CD14-positive monocyte (primary cell): ENCODE measurements at regions not wholly inside any gene's neighbourhood (a gene's known extent, or its start where the extent isn't known, plus 50 kb on each side); places are given as distances from the start of the nearest gene placed in this dataset.

ENCODE experiments used
- DNase-seq, 3 donors: peaks; one replicate each; pipeline ENCODE4 v3.0.0-alpha.2; 2011 to 2022
- H2AFZ ChIP-seq: 2 replicates; pipeline ENCODE4 v1.6.0; 2012; ENCODE audit warnings: mild to moderate bottlenecking, low read depth, low read length, inconsistent platforms; ENCODE audit not compliant: insufficient read depth, poor library complexity, severe bottlenecking
- H3K27ac ChIP-seq, 2 donors: 1 replicate in 1 of 2; 2 replicates in 1 of 2; pipeline ENCODE4 v1.5.1; 2012 to 2013; ENCODE audit warnings: low read length in 2 of 2, control low read depth in 1 of 2, inconsistent platforms in 1 of 2, low read depth in 1 of 2, mild to moderate bottlenecking in 1 of 2
- H3K27me3 ChIP-seq, 2 donors: one replicate each; pipeline versions ENCODE4 v1.6.0 to v1.6.1; 2011 to 2013; ENCODE audit warnings: low read length in 2 of 2; ENCODE audit not compliant: control insufficient read depth in 2 of 2, insufficient read depth in 2 of 2
- H3K36me3 ChIP-seq, 2 donors: replicated peaks in 1 of 2; 1 replicate in 1 of 2; 2 replicates in 1 of 2; pipeline versions ENCODE4 v1.5.1 to v1.6.1; 2012 to 2013; ENCODE audit warnings: low read length in 2 of 2, control low read depth in 1 of 2, inconsistent platforms in 1 of 2, mild to moderate bottlenecking in 1 of 2; ENCODE audit not compliant: insufficient read depth in 2 of 2, control insufficient read depth in 1 of 2
- H3K4me1 ChIP-seq, 2 donors: 1 replicate in 1 of 2; 2 replicates in 1 of 2; pipeline versions ENCODE4 v1.5.1 to v1.6.1; 2012 to 2013; ENCODE audit warnings: low read length in 2 of 2, control low read depth in 1 of 2, inconsistent platforms in 1 of 2, mild to moderate bottlenecking in 1 of 2, moderate library complexity in 1 of 2; ENCODE audit not compliant: insufficient read depth in 2 of 2, control insufficient read depth in 1 of 2
- H3K4me2 ChIP-seq: replicated peaks from 2 replicates; pipeline ENCODE3; 2012; ENCODE audit warnings: low read length, moderate library complexity, mild to moderate bottlenecking; ENCODE audit not compliant: poor library complexity, severe bottlenecking; ENCODE audit errors: extremely low read depth
- H3K4me3 ChIP-seq, 3 experiments: fragments of 200-600 bp in 1 of 3; sonication (generic) in 1 of 3; replicated peaks in 1 of 3; 1 replicate in 2 of 3; 2 replicates in 1 of 3; pipeline ENCODE4 v1.5.1; 2011 to 2013; ENCODE audit warnings: low read length in 3 of 3, mild to moderate bottlenecking in 3 of 3, control low read depth in 2 of 3, low read depth in 2 of 3, inconsistent platforms in 1 of 3, moderate library complexity in 1 of 3
- H3K79me2 ChIP-seq: 2 replicates; pipeline ENCODE4 v1.6.0; 2012; ENCODE audit warnings: mild to moderate bottlenecking, control low read depth, inconsistent platforms, low read length, moderate library complexity; ENCODE audit not compliant: insufficient read depth
- H3K9ac ChIP-seq: 2 replicates; pipeline ENCODE4 v1.6.0; 2017; ENCODE audit warnings: low read length, mild to moderate bottlenecking; ENCODE audit not compliant: insufficient read depth, poor library complexity, severe bottlenecking
- H3K9me3 ChIP-seq, 2 donors: replicated peaks in 1 of 2; 1 replicate in 1 of 2; 2 replicates in 1 of 2; pipeline versions ENCODE4 v1.5.1 to v1.6.1; 2012 to 2013; ENCODE audit warnings: low read length in 2 of 2, control low read depth in 1 of 2; ENCODE audit not compliant: control insufficient read depth in 1 of 2, insufficient read depth in 1 of 2
- H4K20me1 ChIP-seq: 2 replicates; pipeline ENCODE4 v1.6.0; 2012; ENCODE audit warnings: mild to moderate bottlenecking, low read length, control low read depth, moderate library complexity; ENCODE audit not compliant: insufficient read depth
- H3K27ac Mint-ChIP-seq, 7 donors: one replicate each; pipeline ENCODE4 v1.8.0; 2020; ENCODE audit warnings: mild to moderate bottlenecking in 7 of 7, mixed read lengths in 7 of 7, moderate library complexity in 6 of 7, inconsistent platforms in 2 of 7
- H3K27me3 Mint-ChIP-seq, 3 donors: one replicate each; pipeline ENCODE4 v1.8.0; 2021 to 2022; ENCODE audit warnings: low read depth in 3 of 3, mild to moderate bottlenecking in 3 of 3, mixed read lengths in 3 of 3, moderate library complexity in 3 of 3, inconsistent platforms in 1 of 3
- H3K36me3 Mint-ChIP-seq, 2 donors: one replicate each; pipeline ENCODE4 v1.8.0; 2020; ENCODE audit warnings: mixed read lengths in 2 of 2, inconsistent platforms in 1 of 2, mild to moderate bottlenecking in 1 of 2
- H3K4me1 Mint-ChIP-seq: one replicate; pipeline ENCODE4 v1.8.0; 2020; ENCODE audit warnings: mild to moderate bottlenecking, mixed read lengths
- H3K4me3 Mint-ChIP-seq, 2 donors: one replicate each; pipeline ENCODE4 v1.8.0; 2020; ENCODE audit warnings: mild to moderate bottlenecking in 2 of 2, mixed read lengths in 2 of 2, moderate library complexity in 1 of 2
- H3K9me3 Mint-ChIP-seq, 7 donors: one replicate each; pipeline ENCODE4 v1.8.0; 2020 to 2022; ENCODE audit warnings: mixed read lengths in 7 of 7, mild to moderate bottlenecking in 6 of 7, moderate library complexity in 6 of 7, inconsistent platforms in 2 of 7
- WGBS: methylation state at CpG from one replicate; pipeline ENCODE4 v1.1.5; 2013; ENCODE audit warnings: missing lambda C conversion rate; ENCODE audit not compliant: insufficient coverage; 5-methylcytosine and 5-hydroxymethylcytosine counted together
- intact Hi-C, 2 donors: fragments of 100-400 bp; cut with micrococcal nuclease; formaldehyde crosslinking; loops; one replicate each; pipeline versions ENCODE4 v1.15.0 to v1.15.1; 2023
- TF ChIP-seq, protein P1 (sequence below): fragments of 200-600 bp; IDR thresholded peaks from one replicate; pipeline ENCODE4 v1.8.0; 2022; ENCODE audit warnings: antibody characterized with exemption, mild to moderate bottlenecking

DNA sequence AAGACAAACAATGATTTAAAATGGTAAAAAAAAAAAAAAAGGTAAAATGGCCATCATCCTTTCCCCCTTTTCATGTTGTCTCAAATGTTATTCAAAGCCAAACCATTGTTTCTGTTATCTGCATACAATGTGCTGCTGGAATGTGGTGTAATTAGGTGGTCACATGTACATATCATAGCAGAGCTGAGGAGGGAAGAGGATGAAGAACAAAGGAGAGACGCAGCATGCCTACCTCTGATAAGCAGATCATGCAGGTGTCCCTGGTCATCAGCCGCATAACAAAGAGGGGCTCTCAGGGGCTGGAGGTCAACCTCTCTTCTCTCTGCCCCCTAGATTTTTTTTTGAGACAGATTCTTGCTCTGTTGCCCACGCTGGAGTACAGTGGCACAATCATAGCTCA is 141.0 kb downstream of the CARTPT start:
- intact Hi-C loops, result no loop called here
- H3K4me1 Mint-ChIP-seq, result no peaks in the 10 kb centered on the region
- Histone ChIP-seq H4K20me1 (no peaks in the 10 kb centered on the region), H3K4me1 (no peaks in the 10 kb centered on the region), H3K79me2 (no peaks in the 10 kb centered on the region), H3K9ac (no peak overlapping the region), H3K36me3 (no peaks in the 10 kb centered on the region), H3K27me3 (no peaks in the 10 kb centered on the region), H3K4me2 (no peak overlapping the region), H3K9me3 (no peaks in the 10 kb centered on the region), H3K4me3 (no peak overlapping the region), H2AFZ (no peak overlapping the region), H3K27ac (no peak overlapping the region)
- TF ChIP-seq, protein P1, sequence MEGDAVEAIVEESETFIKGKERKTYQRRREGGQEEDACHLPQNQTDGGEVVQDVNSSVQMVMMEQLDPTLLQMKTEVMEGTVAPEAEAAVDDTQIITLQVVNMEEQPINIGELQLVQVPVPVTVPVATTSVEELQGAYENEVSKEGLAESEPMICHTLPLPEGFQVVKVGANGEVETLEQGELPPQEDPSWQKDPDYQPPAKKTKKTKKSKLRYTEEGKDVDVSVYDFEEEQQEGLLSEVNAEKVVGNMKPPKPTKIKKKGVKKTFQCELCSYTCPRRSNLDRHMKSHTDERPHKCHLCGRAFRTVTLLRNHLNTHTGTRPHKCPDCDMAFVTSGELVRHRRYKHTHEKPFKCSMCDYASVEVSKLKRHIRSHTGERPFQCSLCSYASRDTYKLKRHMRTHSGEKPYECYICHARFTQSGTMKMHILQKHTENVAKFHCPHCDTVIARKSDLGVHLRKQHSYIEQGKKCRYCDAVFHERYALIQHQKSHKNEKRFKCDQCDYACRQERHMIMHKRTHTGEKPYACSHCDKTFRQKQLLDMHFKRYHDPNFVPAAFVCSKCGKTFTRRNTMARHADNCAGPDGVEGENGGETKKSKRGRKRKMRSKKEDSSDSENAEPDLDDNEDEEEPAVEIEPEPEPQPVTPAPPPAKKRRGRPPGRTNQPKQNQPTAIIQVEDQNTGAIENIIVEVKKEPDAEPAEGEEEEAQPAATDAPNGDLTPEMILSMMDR, result no peak
- H3K36me3 Mint-ChIP-seq, result no peaks in the 10 kb centered on the region
- no peak overlapping the region for H3K4me3 Mint-ChIP-seq
- 80% methylated on average over 2 of the region's 3 CpGs for WGBS
- peaks cover 4 to 23% (median 14%) of the 10 kb centered on the region in 7 donors for H3K9me3 Mint-ChIP-seq
- peaks cover 0 to 9% (median 2%) of the 10 kb centered on the region in 3 donors for H3K27me3 Mint-ChIP-seq
- no peak overlapping the region for H3K27ac Mint-ChIP-seq
- no peak for DNase-seq

DNA sequence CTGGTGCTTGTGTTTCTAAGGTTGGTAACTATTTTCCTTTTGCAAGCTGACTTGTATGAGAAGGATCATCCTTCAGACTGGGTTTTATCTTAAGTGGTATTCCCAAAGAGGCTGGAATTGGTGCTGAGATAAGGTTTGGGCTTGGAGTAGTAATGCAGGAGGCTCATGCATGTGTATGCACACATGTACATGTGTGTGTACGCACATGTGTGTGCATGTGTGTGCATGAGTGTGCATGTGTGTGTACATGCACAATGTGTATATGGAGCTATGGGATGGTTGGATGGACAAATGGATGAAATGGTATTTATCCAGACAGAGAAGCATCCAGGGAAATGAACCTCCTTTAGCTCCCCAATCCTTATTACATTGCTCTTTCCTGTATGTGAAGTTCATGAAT is 142.6 kb downstream of the CARTPT start:
- TF ChIP-seq, protein P1, result no peak
- Histone ChIP-seq H3K4me1 (no peaks in the 10 kb centered on the region), H3K36me3 (no peaks in the 10 kb centered on the region), H3K9me3 (no peaks in the 10 kb centered on the region), H3K9ac (no peak overlapping the region), H3K4me2 (no peak overlapping the region), H3K4me3 (no peak overlapping the region), H2AFZ (no peak overlapping the region), H3K27ac (no peak overlapping the region), H3K27me3 (no peaks in the 10 kb centered on the region), H4K20me1 (no peaks in the 10 kb centered on the region), H3K79me2 (no peaks in the 10 kb centered on the region)
- H3K27ac Mint-ChIP-seq, result no peak overlapping the region
- no peak overlapping the region for H3K4me3 Mint-ChIP-seq
- H3K9me3 Mint-ChIP-seq, result peaks cover 0 to 19% (median 9%) of the 10 kb centered on the region in 7 donors
- peaks cover 0 to 10% (median 7%) of the 10 kb centered on the region in 3 donors for H3K27me3 Mint-ChIP-seq
- no peak for DNase-seq
- no CpG with 5 or more reads among the region's 1 CpG for WGBS
- H3K36me3 Mint-ChIP-seq, result no peaks in the 10 kb centered on the region
- no peaks in the 10 kb centered on the region for H3K4me1 Mint-ChIP-seq
- intact Hi-C loops, result no loop called here
